ENCODE measurements at regions not wholly inside any gene's neighbourhood (a gene's known extent, or its start where the extent isn't known, plus 50 kb on each side); places are given as distances from the start of the nearest gene placed in this dataset.

DNA sequence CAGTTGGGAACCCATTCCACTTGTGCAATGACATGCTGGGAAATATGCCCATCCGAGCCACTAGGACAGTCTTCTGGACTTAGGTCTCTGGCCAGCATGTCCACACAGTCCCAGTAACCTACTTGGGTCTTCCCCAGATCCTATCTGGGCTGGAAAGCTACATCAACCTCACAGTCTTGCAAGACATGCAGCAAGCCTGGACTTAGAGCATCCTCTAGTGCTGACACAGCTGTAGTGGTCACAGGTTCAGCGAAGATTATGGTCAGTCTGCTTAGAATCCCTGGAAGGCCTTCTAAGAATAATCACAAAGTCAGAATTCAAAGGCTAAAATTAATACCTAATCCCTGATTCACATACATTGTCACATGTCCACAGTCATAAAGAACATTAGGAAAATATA lies 842.7 kb downstream of the STPG2 start:
- DNase-seq: no peak

DNA sequence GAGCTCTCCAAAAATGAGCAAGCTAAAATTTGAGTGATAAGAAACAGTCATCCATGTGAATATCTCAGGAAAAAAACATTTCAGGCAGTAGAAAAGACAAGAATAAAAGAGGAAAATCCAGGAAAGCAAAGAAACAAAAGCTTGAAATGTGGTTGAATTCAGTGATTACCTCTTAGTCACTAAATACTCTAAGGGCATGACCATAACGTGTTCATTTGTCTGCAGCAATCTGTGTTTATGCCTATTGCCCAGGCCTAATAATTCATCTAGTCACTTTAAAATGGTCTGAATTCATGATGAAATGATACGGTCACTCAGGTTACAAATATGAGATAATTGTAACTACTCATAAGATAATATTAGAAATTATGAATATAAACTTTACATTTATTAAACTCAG lies 837.9 kb downstream of the STPG2 start:
- no peak for DNase-seq

DNA sequence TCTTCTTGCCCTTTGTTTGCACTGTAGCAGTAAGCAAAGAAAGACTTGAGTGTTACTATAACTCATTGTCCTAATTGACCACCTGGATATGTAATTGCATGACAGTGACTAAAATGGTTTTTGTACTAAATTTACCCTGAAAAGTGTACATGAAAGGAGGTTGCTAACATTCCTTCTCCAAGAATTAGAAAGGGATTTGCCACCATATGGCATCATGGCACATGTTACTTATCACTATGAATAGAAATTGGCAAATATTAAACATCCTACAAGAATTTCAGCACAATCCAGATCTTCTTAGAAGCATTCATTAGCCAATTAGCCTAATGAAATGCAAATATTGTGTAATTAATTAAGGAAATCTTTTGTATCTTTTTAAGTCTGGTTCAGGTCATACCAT lies 834.2 kb downstream of the STPG2 start:
- no peak for DNase-seq

DNA sequence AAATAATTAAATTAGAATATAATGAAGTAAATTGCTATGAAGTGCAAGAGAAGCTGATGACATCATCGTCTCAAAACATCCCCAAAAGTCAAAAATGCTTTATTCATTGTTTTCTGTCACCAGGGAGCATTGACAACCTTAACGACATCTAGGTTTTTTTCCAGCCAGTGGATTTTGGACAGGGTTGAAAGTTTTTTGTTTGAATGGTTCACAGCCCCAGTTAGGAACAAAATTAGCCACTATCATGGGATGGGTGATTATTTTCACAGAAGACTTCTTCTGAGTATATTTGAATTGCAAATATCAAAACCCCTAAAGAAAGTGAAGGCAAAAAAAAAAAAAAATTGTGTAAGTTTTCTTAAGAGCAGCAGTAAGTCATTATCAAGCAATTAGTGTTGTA lies 826.1 kb downstream of the STPG2 start:
- no peak for DNase-seq

DNA sequence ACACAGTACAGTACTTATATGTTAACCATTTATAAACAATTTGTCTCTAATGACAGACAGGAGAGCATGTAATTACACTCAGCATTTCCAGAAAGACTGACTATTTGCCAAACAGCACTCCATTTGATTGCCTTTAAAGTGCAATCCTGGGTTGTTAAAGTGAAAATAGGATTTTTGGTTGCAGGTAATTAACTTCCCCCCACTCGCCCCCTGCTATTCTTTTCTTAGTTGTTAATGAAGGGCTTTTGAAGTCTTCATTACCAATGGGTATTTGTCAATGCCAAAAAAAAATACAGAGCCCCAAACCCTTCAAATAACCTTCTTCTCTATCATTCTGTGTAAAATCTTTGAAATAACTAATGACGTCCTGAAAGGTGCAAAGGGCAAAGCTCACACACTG lies 825.6 kb downstream of the STPG2 start:
- DNase-seq: no peak

DNA sequence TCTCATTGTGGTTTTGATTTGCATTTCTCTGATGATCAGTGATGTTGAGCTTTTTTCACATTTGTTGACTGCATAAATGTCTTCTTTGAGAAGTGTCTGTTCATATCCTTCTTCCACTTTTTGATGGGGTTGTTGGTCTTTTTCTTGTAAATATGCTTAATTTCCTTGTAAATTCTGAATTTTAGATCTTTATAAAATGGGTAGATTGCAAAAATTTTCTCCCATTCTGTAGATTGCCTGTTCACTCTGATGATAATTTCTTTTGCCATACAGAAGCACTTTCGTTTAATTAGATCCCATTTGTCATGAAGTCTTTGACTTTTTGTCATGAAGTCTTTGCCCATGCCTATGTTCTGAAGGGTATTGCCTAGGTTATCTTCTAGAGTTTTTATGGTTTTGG lies 817.5 kb downstream of the STPG2 start:
- peak; percentile 9 for DNase-seq

DNA sequence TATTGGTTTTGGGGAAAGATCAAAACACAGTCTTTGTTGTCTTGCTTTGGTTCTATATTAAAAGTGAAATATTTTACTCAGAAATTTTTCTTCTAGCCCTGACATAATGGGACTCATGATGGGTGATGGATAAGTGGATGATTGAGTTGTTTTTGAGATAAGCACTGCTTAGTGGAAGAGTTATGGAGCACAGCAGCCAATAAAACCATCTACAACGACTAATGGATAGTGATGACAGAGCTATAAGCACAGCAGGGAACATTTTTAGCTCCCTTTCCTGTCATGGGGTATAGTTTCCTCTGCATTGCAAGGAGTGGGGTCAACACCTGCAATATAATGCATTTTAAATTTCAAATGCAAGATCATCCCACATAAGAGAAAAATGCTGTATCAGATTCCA lies 812.4 kb downstream of the STPG2 start:
- DNase-seq: no peak

DNA sequence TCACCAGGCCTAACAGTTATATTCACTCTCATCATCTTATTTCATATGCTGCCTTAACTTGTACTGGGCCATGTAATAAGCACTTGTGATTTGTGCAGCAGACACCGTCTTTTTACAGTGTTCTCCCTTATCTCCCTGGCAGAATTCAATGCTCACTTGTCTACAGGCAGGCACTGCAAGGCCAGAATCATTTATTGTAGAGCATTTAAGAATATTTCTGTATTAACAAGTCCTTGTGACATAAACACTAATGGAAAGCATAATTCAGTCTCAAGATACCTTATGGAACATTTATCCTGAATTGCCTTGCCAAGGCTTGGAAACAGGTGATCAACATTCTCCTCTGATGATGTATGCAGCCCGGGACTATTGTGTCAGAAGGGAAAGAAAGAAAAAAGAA lies 808.9 kb downstream of the STPG2 start:
- no peak for DNase-seq

DNA sequence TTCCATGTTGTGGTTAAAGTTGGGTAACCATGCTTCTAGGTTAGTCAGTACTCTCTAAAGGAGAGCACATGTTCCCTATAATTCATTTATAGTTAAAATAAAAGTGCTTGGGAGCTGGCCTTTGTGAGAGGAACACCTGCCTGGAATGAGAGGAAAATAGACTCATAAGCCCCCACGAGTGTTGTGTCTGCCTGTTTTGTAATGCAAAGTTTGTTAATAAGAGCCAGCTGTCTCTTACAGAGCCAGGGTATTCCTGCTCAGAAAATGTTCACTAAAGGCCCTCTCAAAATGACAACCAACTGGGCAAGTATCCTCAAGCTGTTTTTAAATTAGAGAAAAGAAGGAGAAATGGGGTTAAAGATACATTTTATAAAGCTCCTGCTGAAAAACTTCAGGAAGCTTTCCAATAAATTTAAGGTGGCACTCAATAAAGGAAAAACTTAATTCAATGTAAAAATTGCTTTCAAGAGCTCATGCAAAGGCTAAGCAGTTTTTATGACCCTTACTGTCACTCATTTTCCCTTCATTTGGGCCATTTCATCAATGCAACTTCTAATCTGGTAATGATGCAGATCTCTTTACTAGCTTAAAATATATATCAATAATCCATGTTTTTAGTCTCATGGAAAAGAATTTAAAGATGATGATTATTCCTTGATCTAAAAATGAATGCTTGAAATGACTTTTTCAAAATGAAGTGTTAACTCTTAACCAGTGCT lies 793.6 kb downstream of the STPG2 start:
- no peak for DNase-seq

DNA sequence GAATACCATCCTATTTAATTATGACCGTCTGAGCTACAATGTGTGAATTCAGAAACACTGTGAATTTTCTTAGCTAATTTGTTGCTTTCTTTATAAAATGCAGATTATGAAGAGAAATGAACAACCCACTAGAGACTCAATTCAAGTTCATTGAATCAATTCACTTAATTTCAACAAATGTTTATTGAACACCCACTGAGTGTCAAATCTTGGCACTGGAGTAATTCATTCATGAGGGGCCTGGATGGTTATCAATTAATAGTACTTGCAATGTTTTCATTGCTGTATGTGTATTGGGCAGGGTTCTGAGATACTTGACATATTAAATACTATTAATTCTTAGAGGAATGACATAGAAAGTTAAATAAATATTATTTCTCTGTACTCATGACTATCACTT lies 789.4 kb downstream of the STPG2 start:
- no peak for DNase-seq

DNA sequence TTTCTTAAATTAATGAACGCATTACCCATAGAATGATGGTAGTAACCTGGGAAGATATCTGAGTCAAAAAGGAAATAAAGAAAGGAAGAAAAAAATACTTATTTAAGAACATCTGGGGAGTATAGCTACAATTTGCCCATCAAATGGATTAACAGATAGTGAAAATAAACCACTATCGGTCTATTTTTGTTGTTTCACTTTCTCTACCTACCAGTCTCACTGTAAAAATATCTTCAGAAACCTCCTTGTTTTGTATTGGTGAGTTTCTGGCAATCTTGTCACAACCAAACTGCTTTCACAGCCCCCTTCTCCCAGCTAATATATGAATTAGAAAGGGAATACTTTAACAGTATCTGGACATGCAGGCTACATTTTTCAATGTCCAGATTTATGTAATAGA lies 783.5 kb downstream of the STPG2 start:
- DNase-seq: no peak

DNA sequence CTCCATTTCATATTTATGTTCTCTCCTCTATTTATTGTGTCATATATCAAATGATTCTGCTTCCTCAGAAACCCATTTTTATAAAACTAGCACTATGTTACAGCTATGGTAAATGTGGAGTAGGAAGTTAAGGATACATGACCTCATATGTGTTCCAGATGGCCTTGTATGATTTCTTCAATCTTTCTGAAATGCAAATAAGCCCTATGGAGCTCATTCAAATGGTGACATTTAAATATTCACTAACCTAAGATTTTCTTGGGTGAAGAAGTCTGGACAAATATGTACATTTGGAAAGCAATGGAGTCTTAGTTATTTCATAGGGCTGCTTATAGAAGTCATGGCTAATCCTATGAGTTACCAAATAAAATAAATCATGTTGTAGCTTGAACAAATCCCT lies 782.5 kb downstream of the STPG2 start:
- DNase-seq: no peak

DNA sequence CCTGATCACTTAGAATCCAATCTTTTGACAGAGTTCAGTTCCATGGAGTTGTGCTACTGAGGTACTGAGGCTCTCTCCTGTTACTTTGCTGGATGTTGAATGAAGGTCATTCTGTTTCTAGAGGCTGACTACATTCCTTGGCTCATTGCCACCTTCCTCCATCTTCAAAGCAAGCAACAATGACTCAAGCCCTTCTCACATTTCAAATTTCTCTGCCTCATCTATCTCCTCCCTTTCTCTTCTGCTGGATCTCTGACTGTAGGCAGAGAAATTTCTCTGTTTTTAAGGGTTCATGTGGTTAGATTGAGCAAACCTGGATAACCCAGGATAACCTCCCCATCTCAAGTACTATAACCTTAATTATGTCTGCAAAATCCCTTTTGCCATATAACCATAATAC lies 775.4 kb downstream of the STPG2 start:
- peak; percentile 58 for DNase-seq

DNA sequence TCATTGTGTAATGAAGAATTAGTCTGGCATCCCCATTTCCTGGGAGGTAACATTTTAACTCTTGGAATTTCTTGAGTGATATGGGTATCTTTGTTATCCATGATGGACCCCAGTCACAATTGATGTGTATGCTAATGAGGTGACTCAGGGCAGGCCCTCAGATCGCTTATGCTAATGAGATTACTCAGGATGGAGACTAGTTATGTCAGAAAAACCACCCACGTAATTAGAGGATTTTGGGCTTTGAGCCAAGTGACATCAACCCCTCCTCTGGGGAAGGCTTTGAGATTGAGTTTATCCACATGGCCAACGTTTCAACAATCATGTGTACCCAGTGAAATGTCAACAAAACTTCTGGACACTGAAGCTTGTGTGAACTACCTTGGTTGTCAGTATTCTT lies 772.7 kb downstream of the STPG2 start:
- peak; percentile 1 for DNase-seq

DNA sequence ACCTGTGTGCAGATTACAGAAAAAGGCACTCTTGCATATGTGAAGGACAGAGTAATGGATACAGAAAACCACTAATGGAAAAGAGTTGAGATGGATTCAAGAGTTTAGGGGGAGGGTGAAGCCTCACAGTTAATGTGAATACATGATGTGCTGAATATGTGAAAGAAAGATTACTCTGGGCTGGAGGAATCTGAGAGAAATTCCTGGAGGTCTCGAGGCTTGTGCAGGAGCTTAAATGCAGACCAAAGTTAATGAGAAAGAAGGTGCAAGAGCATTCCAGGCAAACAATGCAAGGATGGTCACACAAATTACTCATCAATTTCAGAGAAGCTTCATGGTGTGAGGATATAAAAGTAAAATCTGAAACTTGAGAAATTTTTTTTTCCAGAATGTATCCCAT lies 768.8 kb downstream of the STPG2 start:
- no peak for DNase-seq

DNA sequence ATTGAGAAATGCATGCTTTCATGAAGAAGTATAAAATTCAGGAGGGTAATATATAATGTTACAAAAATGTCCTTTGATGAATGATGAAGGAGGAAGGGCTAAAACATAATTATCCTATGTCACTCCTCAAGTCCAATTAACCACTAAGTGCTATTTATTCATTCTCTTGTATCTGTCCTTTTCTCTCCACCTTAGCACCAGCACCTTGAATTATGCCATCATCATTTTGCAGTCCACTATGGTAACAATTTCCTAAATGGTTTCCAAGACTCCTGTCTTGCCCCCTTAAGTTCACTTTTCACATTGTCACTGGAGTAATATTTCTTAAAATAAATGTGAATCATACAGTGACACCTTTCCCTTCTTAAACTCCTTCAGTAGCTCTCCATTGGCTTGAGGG lies 756.3 kb downstream of the STPG2 start:
- DNase-seq: no peak

DNA sequence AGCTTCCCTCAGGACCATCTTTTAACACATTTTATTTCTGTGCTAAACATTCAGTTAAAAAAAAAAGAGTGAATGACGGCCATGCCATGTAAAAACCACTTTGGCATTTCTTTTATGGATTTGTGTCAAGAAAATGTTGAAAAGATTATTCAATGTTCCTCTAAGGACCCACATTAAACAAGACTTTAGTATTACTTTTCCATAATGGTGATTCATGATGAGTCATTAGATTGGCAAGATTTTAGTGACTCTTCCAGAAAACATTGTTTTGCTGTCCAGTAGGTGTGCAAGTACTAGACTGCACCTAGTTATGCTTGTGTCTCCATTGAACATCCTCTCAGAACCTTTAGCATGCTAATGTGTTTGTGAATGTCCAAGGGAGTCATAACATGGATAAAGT lies 748.6 kb downstream of the STPG2 start:
- no peak for DNase-seq

DNA sequence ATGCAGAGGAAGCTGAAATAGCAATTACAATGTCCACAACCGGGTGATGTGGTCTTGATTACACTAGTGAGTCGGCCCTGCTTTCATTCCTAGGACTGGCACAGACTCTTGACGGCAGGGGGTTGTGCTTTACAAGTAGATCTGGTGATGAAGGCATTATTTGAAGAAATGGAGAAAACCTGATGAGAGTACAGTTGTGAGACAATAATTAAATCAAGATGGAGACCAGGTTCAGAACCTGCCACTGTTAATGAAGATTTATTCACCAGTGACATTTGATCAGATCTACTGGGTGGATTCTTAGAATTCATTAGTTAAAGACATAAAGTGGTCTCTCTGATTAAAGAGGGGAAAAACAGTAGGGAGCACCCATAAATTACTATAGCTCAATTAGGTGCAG lies 747.2 kb downstream of the STPG2 start:
- DNase-seq: no peak

DNA sequence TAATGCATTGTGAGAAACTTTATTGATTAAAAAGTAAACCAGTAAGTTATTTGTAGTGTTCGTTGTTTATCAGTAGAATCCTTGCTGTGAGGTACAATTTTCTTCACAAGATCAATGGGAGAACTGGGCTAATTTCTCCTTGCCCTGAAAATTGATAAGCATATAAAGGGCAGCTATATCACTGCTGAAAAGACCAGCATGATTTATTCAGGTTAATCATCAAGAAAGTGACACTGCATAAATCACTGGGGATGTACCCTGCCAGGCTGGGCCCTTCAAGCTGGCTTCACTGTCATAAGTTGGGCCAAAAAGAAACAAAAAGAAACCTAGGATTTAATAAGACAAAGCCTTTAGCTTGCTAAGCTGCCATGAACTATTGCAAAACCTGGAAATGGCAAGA lies 746.7 kb downstream of the STPG2 start:
- no peak for DNase-seq

DNA sequence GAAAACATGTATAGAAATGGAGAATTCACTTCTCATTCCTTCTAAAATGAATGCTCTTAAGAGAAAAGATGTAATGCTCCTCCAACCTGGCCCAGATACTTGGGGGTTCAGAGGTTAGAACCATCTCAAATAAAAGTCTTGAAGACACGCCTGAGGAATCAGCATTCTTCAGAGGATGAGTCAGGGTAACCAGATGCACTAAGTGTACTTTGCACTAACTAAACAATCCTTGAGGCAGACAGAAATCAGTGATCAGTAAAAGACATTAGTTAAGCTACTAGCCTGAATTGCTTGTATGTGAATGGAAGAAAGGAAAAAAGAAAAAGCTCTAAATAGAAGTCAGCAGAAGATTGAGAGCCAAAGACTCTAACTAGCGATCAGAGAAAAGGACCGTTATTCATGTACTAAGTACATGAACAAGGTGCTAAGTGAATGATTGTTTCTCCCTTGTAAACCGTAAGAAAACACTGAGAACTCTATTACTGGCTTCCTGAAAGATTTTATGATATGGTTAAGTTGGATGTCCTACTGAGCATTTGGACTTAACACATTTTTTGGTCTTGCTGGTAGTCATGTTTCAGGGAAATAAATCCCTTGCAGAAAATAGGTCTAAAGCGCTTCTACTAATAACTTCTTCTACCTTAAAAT lies 738.3 kb downstream of the STPG2 start:
- DNase-seq: no peak

DNA sequence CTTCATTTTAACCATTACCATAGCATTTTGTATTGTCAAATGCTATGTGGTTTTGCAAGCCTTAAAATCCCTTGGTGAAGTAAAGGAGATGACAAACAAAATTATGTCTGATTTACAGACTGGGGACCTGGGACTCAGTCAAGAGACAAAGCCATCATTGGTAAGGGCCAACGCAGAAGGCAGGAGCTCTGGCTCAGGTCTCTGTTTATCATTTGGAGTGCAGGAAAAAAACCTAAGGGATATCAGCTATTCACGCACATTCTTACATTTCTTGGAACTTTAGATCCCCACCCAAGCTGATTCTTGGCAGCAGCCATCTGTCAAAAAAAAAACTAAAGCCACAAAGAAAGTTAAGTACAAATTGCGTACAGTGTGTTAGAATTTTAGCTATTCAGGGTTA lies 731.9 kb downstream of the STPG2 start:
- no peak for DNase-seq

DNA sequence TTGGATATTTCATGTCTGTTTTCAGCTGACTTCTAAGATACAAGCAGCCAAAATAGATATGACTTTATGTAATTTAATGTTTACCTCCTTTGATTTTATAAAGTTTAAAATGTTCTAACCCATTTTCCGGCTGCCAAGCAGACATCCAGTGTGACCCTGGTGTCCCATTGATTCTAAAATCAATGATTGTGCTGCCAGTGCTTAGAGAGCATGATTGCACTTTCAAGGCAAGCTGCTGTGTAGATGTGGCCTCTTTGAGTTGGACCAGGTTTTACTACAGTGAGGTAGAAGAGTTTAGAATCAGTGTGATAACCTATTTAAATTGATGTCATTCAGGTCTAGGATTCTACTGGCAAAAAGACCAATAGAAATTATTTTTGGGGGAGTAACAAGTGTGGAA lies 730.9 kb downstream of the STPG2 start:
- no peak for DNase-seq

DNA sequence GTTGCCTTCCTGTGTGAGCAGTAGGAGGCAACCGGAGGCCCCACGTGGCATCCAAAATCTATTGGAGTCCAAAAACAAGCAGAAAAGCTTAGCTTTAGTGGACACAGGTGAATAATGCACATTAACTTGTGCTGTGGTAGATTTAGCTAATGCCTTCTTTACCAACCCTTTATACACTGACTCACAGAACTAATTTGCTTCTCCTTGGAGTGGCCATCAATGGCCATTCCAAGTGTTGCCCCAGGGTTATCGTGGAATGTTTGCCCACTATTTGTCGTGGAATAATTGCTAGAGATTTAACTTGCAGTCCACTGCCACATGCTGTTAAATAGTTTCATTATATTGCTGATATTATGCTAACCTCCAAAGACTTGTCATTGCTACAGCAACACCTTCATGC lies 729.1 kb downstream of the STPG2 start:
- no peak for DNase-seq

DNA sequence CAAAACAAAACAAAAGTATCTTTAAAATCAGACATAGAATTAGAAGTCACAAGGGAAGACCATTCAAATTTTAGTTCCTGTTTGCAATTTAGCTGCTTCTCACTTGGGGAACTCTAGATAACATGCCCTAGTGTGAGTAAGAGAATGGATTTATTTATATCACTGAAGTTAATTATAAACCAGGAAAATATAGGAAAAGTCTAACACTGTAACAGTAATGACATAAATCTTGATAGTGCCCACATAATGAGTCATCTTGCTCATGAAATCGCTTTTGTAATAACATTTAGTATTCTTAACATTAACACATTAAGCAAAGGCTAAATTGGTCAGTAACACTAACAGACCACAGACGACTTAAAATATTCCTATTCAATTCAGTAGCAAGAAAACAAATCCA lies 710.7 kb downstream of the STPG2 start:
- DNase-seq: no peak

All from fibroblast of skin of right biceps (primary cell).